ENCODE measurements at regions not wholly inside any gene's neighbourhood (a gene's known extent, or its start where the extent isn't known, plus 50 kb on each side); places are given as distances from the start of the nearest gene placed in this dataset.
A peak's percentile ranks its signal among the peaks of the same experiment; 100 is the strongest.
"Not testable (repeated sequence)": the region's sequence is repeated elsewhere in the genome, so short reads cannot be mapped to it uniquely, and the experiment has no call there.

DNA sequence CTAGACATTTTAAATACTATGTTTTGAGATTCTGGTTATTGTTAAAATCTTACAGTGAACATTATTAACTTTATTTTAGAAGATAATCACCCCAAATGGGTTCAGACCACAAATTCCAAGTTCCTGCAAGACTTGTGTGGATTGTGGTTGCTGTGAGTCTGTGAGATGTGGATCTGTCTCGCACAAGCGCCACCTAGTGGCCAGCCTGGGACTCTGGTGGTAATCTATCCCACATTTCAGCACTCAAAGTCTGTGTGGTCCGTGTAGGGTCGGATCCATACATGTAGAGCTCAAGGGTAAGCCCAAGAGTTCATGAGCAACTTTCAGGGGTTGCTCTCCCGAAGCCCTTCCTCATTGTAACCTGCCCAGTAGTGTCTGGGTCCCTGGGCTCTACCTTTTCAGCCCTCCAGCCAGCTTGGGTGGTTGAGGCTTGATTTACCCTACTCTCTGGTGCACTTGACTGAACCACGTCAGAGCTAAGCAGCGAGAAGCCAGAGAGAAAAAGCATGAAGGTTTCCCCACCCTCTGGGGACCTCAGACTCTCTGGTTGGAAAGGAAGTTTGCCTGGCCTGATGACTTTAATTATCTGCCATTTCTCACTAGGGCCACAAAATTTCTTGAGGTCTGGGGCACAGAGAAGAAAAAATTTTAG, 129.2 kb downstream of the ARHGAP11B start:
- CTCF ChIA-PET; H3K36me3 ChIP-seq (ENCODE audit: insufficient read depth, low read length, poor library complexity, severe bottlenecking); H3K27me3 ChIP-seq (replicated peaks; ENCODE audit: insufficient read depth, low read depth, low read length, poor library complexity); BruUV-seq (replicated peaks); H3K4me3 ChIP-seq (ENCODE audit: low read depth, low read length, poor library complexity, severe bottlenecking); POLR2A ChIA-PET (ENCODE audit: low non-redundant PET); DNase-seq (ENCODE audit: low spot score); H3K9me3 ChIP-seq (ENCODE audit: low read depth, low read length, poor library complexity, severe bottlenecking); H3K27ac ChIP-seq (ENCODE audit: low read depth, low read length, poor library complexity, severe bottlenecking); H3K4me1 ChIP-seq (ENCODE audit: insufficient read depth, low read length, poor library complexity, severe bottlenecking): not testable (repeated sequence)
- intact Hi-C loops (cut with micrococcal nuclease; ENCODE audit: unreplicated experiment): loop anchor here (10.0 kb wide), 1 partner anchor 90 kb away; no protein-coding TSS in a partner anchor
- TF ChIP-seq CTCF (conservative IDR thresholded peaks at IDR 0.05; ENCODE audit: low read depth, low read length): 0 out of 2 replicates have a peak, but pooled peaks have one; percentile 16

DNA sequence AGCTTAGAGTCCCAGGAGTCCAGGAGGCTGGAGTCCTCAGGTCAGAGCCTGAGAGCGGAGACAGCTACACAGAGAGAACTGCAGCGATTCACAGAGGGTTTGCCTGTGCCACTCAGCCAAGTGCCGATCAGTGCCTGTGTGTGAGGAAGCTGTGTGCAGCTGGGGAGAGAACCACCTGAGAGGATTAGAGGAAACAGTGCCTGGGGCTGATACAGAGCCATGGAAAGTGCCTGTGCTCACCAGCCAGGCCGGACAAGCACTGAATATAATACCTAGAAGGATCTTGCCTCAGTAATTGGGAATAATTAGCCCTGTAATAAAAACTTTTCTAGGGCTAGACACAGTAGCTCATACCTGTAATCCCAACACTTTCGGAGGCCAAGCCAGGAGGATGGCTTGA, 134.7 kb downstream of the ARHGAP11B start:
- DNase-seq (ENCODE audit: low spot score); CTCF ChIA-PET; H3K4me3 ChIP-seq (ENCODE audit: low read depth, low read length, poor library complexity, severe bottlenecking); H3K27me3 ChIP-seq (replicated peaks; ENCODE audit: insufficient read depth, low read depth, low read length, poor library complexity); H3K27ac ChIP-seq (ENCODE audit: low read depth, low read length, poor library complexity, severe bottlenecking); BruUV-seq (replicated peaks); H3K9me3 ChIP-seq (ENCODE audit: low read depth, low read length, poor library complexity, severe bottlenecking); H3K4me1 ChIP-seq (ENCODE audit: insufficient read depth, low read length, poor library complexity, severe bottlenecking); H3K36me3 ChIP-seq (ENCODE audit: insufficient read depth, low read length, poor library complexity, severe bottlenecking); intact Hi-C loops (cut with micrococcal nuclease; ENCODE audit: unreplicated experiment); POLR2A ChIA-PET (ENCODE audit: low non-redundant PET): not testable (repeated sequence)

- intact Hi-C loops (cut with micrococcal nuclease; ENCODE audit: unreplicated experiment); H3K27ac ChIP-seq (ENCODE audit: low read depth, low read length, poor library complexity, severe bottlenecking); H3K27me3 ChIP-seq (replicated peaks; ENCODE audit: insufficient read depth, low read depth, low read length, poor library complexity); H3K36me3 ChIP-seq (ENCODE audit: insufficient read depth, low read length, poor library complexity, severe bottlenecking); H3K9me3 ChIP-seq (ENCODE audit: low read depth, low read length, poor library complexity, severe bottlenecking); DNase-seq (ENCODE audit: low spot score); BruUV-seq (replicated peaks); H3K4me1 ChIP-seq (ENCODE audit: insufficient read depth, low read length, poor library complexity, severe bottlenecking); H3K4me3 ChIP-seq (ENCODE audit: low read depth, low read length, poor library complexity, severe bottlenecking); POLR2A ChIA-PET (ENCODE audit: low non-redundant PET); CTCF ChIA-PET: not testable (repeated sequence)
These were observed 135.4 kb downstream of the ARHGAP11B start for GRCh38 chr15:30761365-30761764.

DNA sequence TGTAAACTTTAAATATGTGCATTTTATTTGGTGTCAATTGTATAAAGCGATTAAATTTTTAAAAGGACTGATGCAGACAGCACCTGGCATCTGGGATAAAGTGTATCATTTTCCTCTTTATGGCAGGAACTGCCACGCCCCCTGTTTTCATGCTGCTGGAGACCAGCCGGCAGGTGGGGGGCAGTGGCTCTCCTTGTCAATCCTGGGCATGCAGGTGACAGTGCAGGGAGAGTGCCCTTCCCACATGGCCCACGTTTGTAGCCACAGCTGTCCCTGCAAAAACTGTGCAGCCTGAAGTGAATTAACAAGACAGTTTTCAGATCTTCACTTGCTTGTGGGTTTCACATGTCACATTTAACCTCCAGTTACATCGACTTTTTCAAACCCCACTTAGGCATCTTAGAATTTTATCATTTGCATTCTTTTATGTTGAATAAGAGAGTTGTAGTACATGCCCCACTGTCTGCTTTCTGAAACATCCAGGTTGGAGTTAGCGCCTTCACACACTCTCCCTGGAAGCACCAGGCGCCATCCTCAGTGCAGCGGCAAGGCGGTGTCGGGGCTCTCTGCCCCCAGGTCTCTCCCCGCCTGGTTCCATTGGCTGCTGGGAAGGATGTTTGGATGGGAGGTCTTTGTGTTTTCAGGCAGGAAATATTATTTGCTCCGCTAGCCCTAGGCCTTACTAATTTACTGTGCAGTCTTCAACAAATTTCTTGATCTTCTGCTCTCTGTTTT, 134.2 kb upstream of the FAN1 start:
- H3K27me3 ChIP-seq (replicated peaks; ENCODE audit: insufficient read depth, low read depth, low read length, poor library complexity); H3K36me3 ChIP-seq (ENCODE audit: insufficient read depth, low read length, poor library complexity, severe bottlenecking); BruUV-seq (replicated peaks); H3K27ac ChIP-seq (ENCODE audit: low read depth, low read length, poor library complexity, severe bottlenecking); POLR2A ChIA-PET (ENCODE audit: low non-redundant PET); DNase-seq (ENCODE audit: low spot score); H3K4me1 ChIP-seq (ENCODE audit: insufficient read depth, low read length, poor library complexity, severe bottlenecking); H3K9me3 ChIP-seq (ENCODE audit: low read depth, low read length, poor library complexity, severe bottlenecking); intact Hi-C loops (cut with micrococcal nuclease; ENCODE audit: unreplicated experiment); H3K4me3 ChIP-seq (ENCODE audit: low read depth, low read length, poor library complexity, severe bottlenecking); CTCF ChIA-PET: not testable (repeated sequence)

GRCh38 chr15:30770759-30771158, 133.0 kb upstream of the FAN1 start:
- BruUV-seq (replicated peaks): no TSS peak
- CTCF ChIA-PET: no interaction called here
- POLR2A ChIA-PET (ENCODE audit: low non-redundant PET): no interaction called here

More at GRCh38 chr15:30770759-30771158, 133.0 kb upstream of the FAN1 start:
- intact Hi-C loops (cut with micrococcal nuclease; ENCODE audit: unreplicated experiment): no loop called here
- H3K4me1 ChIP-seq (ENCODE audit: insufficient read depth, low read length, poor library complexity, severe bottlenecking): no peaks in the 10 kb centered on the region
- H3K27ac ChIP-seq (ENCODE audit: low read depth, low read length, poor library complexity, severe bottlenecking): no peak overlapping the region
- H3K36me3 ChIP-seq (ENCODE audit: insufficient read depth, low read length, poor library complexity, severe bottlenecking): no peaks in the 10 kb centered on the region
- no peak for DNase-seq (ENCODE audit: low spot score)
- no peaks in the 10 kb centered on the region for H3K9me3 ChIP-seq (ENCODE audit: low read depth, low read length, poor library complexity, severe bottlenecking)
- TF ChIP-seq CTCF (conservative IDR thresholded peaks at IDR 0.05; ENCODE audit: low read depth, low read length) (no peak), EZH2 (IDR thresholded peaks at IDR 0.05; ENCODE audit: borderline replicate concordance, low read depth, low read length, poor library complexity, severe bottlenecking) (no peak)
- no peaks in the 10 kb centered on the region for H3K27me3 ChIP-seq (replicated peaks; ENCODE audit: insufficient read depth, low read depth, low read length, poor library complexity)
- H3K4me3 ChIP-seq (ENCODE audit: low read depth, low read length, poor library complexity, severe bottlenecking): no peak overlapping the region

Data from A673 (cell line).